A549 (cell line): ENCODE measurements at regions not wholly inside any gene's neighbourhood (a gene's known extent, or its start where the extent isn't known, plus 50 kb on each side); places are given as distances from the start of the nearest gene placed in this dataset.

Source experiments
- ATAC-seq, 2 experiments: fragments of 200-7000 bp in 1 of 2; fragments of >200 bp in 1 of 2; cut with Nextera tagmentation in 1 of 2; cut with Tn5 transposase in 1 of 2; 3 replicates each; pipeline versions ENCODE4 v1.8.0 to v1.9.1; 2018 to 2020; ENCODE audit warnings: mild to moderate bottlenecking in 1 of 2, moderate library complexity in 1 of 2
- CTCF ChIA-PET: fragments of 300-600 bp; sonication (Branson Sonifier 250); formaldehyde crosslinking; extraction: SDS; loops from one replicate; lab custom pipeline; 2021; ENCODE audit warnings: antibody characterized with exemption, inconsistent platforms; lab: Yijun Ruan, JAX
- POLR2A ChIA-PET: fragments of 350-600 bp; formaldehyde crosslinking; extraction: SDS; loops from one replicate; lab custom pipeline; 2021; ENCODE audit warnings: antibody characterized with exemption, inconsistent platforms; lab: Yijun Ruan, JAX
- DNase-seq, 2 experiments: peaks; one replicate each; pipeline versions ENCODE4 v3.0.0 to v3.0.0-alpha.2; 2011 to 2016; ENCODE audit warnings: low read depth in 1 of 2, low spot score in 1 of 2
- FAIRE-seq: peaks from 2 replicates; lab custom pipeline; 2011; peaks lifted over from hg19 to GRCh38; lab: Jason Lieb, UNC
- H3K27ac ChIP-seq, 2 experiments: fragments of >200 bp; sonication (Bioruptor Twin); formaldehyde crosslinking; 3 replicates each; pipeline ENCODE4 v1.5.1; 2016 to 2017
- H3K4me1 ChIP-seq: fragments of >200 bp; sonication (Bioruptor Twin); formaldehyde crosslinking; 3 replicates; pipeline ENCODE4 v1.6.1; 2016
- H3K4me2 ChIP-seq: fragments of >200 bp; sonication (Bioruptor Twin); formaldehyde crosslinking; 3 replicates; pipeline ENCODE4 v1.6.1; 2016
- H3K4me3 ChIP-seq: fragments of >200 bp; sonication (Bioruptor Twin); formaldehyde crosslinking; 3 replicates; pipeline ENCODE4 v1.5.1; 2016
- H3K9me3 ChIP-seq: fragments of >200 bp; sonication (Bioruptor Twin); formaldehyde crosslinking; 3 replicates; pipeline ENCODE4 v1.6.1; 2016
- EP300 ChIP-seq, 2 experiments: fragments of >200 bp; sonication (Bioruptor Twin); formaldehyde crosslinking; IDR thresholded peaks; 2 replicates in 1 of 2; 3 replicates in 1 of 2; pipeline ENCODE4 v1.6.1; 2016 to 2017
- ESRRA ChIP-seq: fragments of 150-350 bp; IDR thresholded peaks from 2 replicates; pipeline ENCODE4 v1.6.1; 2014; ENCODE audit warnings: mild to moderate bottlenecking, low read length, borderline replicate concordance
- FOSL2 ChIP-seq, 2 experiments: fragments of 450-650 bp in 1 of 2; fragments of >200 bp in 1 of 2; sonication (Bioruptor Twin) in 1 of 2; formaldehyde crosslinking; IDR thresholded peaks; 2 replicates each; pipeline versions ENCODE4 v1.5.0 to v1.6.1; 2016 to 2020; ENCODE audit warnings: mild to moderate bottlenecking in 1 of 2, moderate library complexity in 1 of 2
- HOXB13 ChIP-seq: fragments of 250-450 bp; sonication (Bioruptor Pico); IDR thresholded peaks from 2 replicates; pipeline ENCODE4 v1.5.0; 2020; ENCODE audit warnings: low read depth, mild to moderate bottlenecking, moderate library complexity
- KDM1A ChIP-seq: fragments of 200-600 bp; sonication (generic); IDR thresholded peaks from 2 replicates; pipeline ENCODE4 v1.6.1; 2016; ENCODE audit warnings: low read depth, mild to moderate bottlenecking
- MYC ChIP-seq: IDR thresholded peaks from 2 replicates; pipeline ENCODE4 v1.6.1; 2012; ENCODE audit warnings: mild to moderate bottlenecking, inconsistent platforms, low read length, improper control_type of control experiment, borderline replicate concordance
- POLR2A ChIP-seq: IDR thresholded peaks from 2 replicates; pipeline ENCODE4 v1.6.1; 2012; ENCODE audit warnings: mild to moderate bottlenecking, low read length
- RARB ChIP-seq: fragments of 250-450 bp; sonication (Bioruptor Pico); IDR thresholded peaks from 2 replicates; pipeline ENCODE4 v1.8.0; 2021; ENCODE audit warnings: mild to moderate bottlenecking, moderate library complexity
- RCOR1 ChIP-seq: fragments of 150-350 bp; IDR thresholded peaks from 2 replicates; pipeline ENCODE4 v1.6.1; 2014; ENCODE audit warnings: antibody characterized with exemption, low read length, low read depth
- SMC3 ChIP-seq: fragments of >200 bp; sonication (Bioruptor Twin); formaldehyde crosslinking; IDR thresholded peaks from 3 replicates; pipeline ENCODE4 v1.6.1; 2018; ENCODE audit warnings: inconsistent platforms
- SREBF2 ChIP-seq: fragments of 450-650 bp; IDR thresholded peaks from 2 replicates; pipeline ENCODE4 v1.6.1; 2014; ENCODE audit warnings: mild to moderate bottlenecking, moderate library complexity
- TFCP2L1 ChIP-seq: fragments of 250-450 bp; sonication (Bioruptor Pico); IDR thresholded peaks from 2 replicates; pipeline ENCODE4 v1.5.0; 2021; ENCODE audit warnings: mild to moderate bottlenecking
- ZFP36 ChIP-seq: fragments of 450-650 bp; IDR thresholded peaks from 2 replicates; pipeline ENCODE4 v1.6.1; 2014; ENCODE audit warnings: borderline replicate concordance; ENCODE audit not compliant: partially characterized antibody
- WGBS: methylation state at CpG from one replicate; pipeline ENCODE4 v1.1.6; 2017; ENCODE audit errors: missing lambda C conversion rate; 5-methylcytosine and 5-hydroxymethylcytosine counted together
- TF ChIP-seq, protein P1 (sequence below): IDR thresholded peaks from 2 replicates; pipeline ENCODE4 v1.6.1; 2012
- TF ChIP-seq, protein P2 (sequence below): fragments of 250-450 bp; sonication (Bioruptor Pico); IDR thresholded peaks from 2 replicates; pipeline ENCODE4 v1.5.0; 2021; ENCODE audit warnings: mild to moderate bottlenecking, moderate library complexity, borderline replicate concordance
- TF ChIP-seq, protein P3 (sequence below): fragments of 200-600 bp; sonication (generic); IDR thresholded peaks from 2 replicates; pipeline ENCODE4 v1.6.1; 2016; ENCODE audit warnings: antibody characterized with exemption, mild to moderate bottlenecking, moderate library complexity
- TF ChIP-seq, protein P4 (sequence below): fragments of >200 bp; sonication (Bioruptor Twin); formaldehyde crosslinking; IDR thresholded peaks from 3 replicates; pipeline ENCODE4 v1.6.1; 2016

DNA sequence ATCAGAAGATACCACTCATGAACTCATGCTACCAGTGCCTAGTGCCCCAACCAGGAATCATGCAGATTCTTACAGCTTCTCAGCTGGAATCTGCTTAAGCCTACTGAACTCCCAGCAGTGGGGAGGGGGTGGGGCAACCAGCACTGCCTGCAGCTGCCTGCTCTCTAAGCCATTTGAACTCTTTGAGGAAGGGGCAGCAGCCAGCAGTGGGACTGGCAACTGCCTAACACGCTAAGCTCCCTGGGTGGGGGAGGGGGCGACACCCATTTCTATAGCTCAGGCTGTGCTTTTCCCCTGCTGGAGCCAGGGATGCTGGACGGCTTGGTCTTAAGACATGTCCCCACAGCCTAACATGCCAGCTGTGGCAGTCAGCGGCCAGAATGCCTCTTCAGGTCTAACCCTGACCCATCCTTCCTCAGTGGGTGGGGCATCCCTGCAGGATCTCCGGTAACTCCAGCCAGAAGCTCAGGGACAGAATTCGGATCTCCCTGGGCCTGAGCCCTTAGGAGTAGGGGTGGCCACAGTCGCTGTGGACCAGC is 889.7 kb downstream of the CDH9 start:
- ChIA-PET CTCF (no interaction called here), POLR2A (no interaction called here)

DNA sequence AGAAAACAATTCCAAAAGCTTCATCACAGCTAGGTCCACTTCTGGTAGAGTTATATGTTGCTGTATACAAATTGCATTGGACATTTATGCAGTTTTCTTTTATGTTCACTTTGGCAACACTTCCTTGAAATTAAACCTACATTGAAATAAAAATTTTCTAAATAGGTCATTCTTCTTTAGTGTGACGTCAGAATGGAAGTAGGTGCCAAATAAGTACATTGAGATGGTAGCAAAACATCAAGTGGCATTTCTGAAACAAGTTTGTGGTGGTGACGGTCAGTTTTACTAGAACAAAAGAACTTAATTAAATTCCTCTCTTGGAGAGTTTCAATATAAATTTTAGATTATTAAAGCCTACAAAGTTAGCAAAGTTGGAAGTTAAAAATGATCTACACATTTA is 895.1 kb downstream of the CDH9 start:
- Histone ChIP-seq H3K4me2 (no peak overlapping the region), H3K9me3 (no peaks in the 10 kb centered on the region)
- TF ChIP-seq EP300 (IDR thresholded peaks at IDR 0.05) (no peak), RCOR1 (no peak), FOSL2 (IDR thresholded peaks at IDR 0.05) (no peak), FOSL2 (CRISPR knock-in tag; IDR thresholded peaks at IDR 0.05) (no peak), TFCP2L1 (CRISPR knock-in tag) (no peak), SMC3 (no peak), POLR2A (no peak), ESRRA (no peak), RARB (CRISPR knock-in tag) (no peak), MYC (no peak)
- TF ChIP-seq, protein P1, sequence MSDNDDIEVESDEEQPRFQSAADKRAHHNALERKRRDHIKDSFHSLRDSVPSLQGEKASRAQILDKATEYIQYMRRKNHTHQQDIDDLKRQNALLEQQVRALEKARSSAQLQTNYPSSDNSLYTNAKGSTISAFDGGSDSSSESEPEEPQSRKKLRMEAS = no peak
- TF ChIP-seq, protein P2, sequence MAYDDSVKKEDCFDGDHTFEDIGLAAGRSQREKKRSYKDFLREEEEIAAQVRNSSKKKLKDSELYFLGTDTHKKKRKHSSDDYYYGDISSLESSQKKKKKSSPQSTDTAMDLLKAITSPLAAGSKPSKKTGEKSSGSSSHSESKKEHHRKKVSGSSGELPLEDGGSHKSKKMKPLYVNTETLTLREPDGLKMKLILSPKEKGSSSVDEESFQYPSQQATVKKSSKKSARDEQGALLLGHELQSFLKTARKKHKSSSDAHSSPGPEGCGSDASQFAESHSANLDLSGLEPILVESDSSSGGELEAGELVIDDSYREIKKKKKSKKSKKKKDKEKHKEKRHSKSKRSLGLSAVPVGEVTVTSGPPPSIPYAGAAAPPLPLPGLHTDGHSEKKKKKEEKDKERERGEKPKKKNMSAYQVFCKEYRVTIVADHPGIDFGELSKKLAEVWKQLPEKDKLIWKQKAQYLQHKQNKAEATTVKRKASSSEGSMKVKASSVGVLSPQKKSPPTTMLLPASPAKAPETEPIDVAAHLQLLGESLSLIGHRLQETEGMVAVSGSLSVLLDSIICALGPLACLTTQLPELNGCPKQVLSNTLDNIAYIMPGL (CRISPR knock-in tag) = no peak
- TF ChIP-seq, protein P3, sequence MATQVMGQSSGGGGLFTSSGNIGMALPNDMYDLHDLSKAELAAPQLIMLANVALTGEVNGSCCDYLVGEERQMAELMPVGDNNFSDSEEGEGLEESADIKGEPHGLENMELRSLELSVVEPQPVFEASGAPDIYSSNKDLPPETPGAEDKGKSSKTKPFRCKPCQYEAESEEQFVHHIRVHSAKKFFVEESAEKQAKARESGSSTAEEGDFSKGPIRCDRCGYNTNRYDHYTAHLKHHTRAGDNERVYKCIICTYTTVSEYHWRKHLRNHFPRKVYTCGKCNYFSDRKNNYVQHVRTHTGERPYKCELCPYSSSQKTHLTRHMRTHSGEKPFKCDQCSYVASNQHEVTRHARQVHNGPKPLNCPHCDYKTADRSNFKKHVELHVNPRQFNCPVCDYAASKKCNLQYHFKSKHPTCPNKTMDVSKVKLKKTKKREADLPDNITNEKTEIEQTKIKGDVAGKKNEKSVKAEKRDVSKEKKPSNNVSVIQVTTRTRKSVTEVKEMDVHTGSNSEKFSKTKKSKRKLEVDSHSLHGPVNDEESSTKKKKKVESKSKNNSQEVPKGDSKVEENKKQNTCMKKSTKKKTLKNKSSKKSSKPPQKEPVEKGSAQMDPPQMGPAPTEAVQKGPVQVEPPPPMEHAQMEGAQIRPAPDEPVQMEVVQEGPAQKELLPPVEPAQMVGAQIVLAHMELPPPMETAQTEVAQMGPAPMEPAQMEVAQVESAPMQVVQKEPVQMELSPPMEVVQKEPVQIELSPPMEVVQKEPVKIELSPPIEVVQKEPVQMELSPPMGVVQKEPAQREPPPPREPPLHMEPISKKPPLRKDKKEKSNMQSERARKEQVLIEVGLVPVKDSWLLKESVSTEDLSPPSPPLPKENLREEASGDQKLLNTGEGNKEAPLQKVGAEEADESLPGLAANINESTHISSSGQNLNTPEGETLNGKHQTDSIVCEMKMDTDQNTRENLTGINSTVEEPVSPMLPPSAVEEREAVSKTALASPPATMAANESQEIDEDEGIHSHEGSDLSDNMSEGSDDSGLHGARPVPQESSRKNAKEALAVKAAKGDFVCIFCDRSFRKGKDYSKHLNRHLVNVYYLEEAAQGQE = no peak
- TF ChIP-seq, all 56 proteins: peak for 0
- H3K27ac ChIP-seq = no peak overlapping the region
- FAIRE-seq (no peak), DNase-seq (no peak), ATAC-seq (no peak)
- POLR2A ChIA-PET = no interaction called here
- CTCF ChIA-PET = no interaction called here
- H3K4me3 ChIP-seq = no peak overlapping the region
- 28% methylated on average over 2 of the region's 2 CpGs for WGBS
- H3K4me1 ChIP-seq = no peaks in the 10 kb centered on the region

More for the DNA sequence above, 889.7 kb downstream of the CDH9 start:
- Histone ChIP-seq H3K27ac (no peak overlapping the region), H3K4me2 (no peak overlapping the region), H3K4me3 (no peak overlapping the region), H3K9me3 (no peaks in the 10 kb centered on the region), H3K4me1 (no peaks in the 10 kb centered on the region)
- 39% methylated on average over 3 of the region's 7 CpGs for WGBS
- FAIRE-seq (no peak), ATAC-seq (no peak), DNase-seq (no peak)
- TF ChIP-seq KDM1A = no peak
- no peak for TF ChIP-seq HOXB13 (CRISPR knock-in tag)
- TF ChIP-seq FOSL2 (IDR thresholded peaks at IDR 0.05) = no peak
- no peak for TF ChIP-seq FOSL2 (CRISPR knock-in tag; IDR thresholded peaks at IDR 0.05)
- TF ChIP-seq EP300 (IDR thresholded peaks at IDR 0.05) = no peak
- TF ChIP-seq, protein P4, sequence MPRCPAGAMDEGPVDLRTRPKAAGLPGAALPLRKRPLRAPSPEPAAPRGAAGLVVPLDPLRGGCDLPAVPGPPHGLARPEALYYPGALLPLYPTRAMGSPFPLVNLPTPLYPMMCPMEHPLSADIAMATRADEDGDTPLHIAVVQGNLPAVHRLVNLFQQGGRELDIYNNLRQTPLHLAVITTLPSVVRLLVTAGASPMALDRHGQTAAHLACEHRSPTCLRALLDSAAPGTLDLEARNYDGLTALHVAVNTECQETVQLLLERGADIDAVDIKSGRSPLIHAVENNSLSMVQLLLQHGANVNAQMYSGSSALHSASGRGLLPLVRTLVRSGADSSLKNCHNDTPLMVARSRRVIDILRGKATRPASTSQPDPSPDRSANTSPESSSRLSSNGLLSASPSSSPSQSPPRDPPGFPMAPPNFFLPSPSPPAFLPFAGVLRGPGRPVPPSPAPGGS = no peak
- TF ChIP-seq ZFP36 = no peak
- TF ChIP-seq SREBF2 = no peak
- no peak for TF ChIP-seq POLR2A
